Endothelial cell of umbilical vein (primary cell): ENCODE measurements at regions not wholly inside any gene's neighbourhood (a gene's known extent, or its start where the extent isn't known, plus 50 kb on each side); places are given as distances from the start of the nearest gene placed in this dataset.

ENCODE experiments used
- BruUV-seq: library from RNA; stranded (reverse); fragments of 400-500 nt; replicated peaks from 2 replicates; lab custom pipeline; 2021; lab: Mats Ljungman, UMichigan
- CTCF ChIA-PET: fragments of 300-600, 350-600 bp; sonication (Branson Sonifier 250); formaldehyde crosslinking; loops from one replicate; lab custom pipeline; 2021; ENCODE audit warnings: antibody characterized with exemption, inconsistent platforms; lab: Charles Lee
- POLR2A ChIA-PET: fragments of 300-600, 350-600 bp; sonication (Branson Sonifier 250); formaldehyde crosslinking; loops from one replicate; lab custom pipeline; 2021; ENCODE audit warnings: antibody characterized with exemption, inconsistent platforms; lab: Charles Lee
- DNase-seq: peaks from one replicate; pipeline ENCODE4 v3.0.0-alpha.2; 2011; ENCODE audit warnings: low read depth, low spot score
- FAIRE-seq: peaks from 2 replicates; lab custom pipeline; 2011; peaks lifted over from hg19 to GRCh38; lab: Jason Lieb, UNC
- H2AFZ ChIP-seq: 2 replicates; pipeline ENCODE4 v1.6.0; 2012; ENCODE audit warnings: low read depth, low read length, control low read depth, inconsistent platforms
- H3K27ac ChIP-seq: 2 replicates; pipeline ENCODE4 v1.5.1; 2011; ENCODE audit warnings: low read depth, mild to moderate bottlenecking, control low read depth, low read length, moderate library complexity; ENCODE audit not compliant: insufficient read depth
- H3K27me3 ChIP-seq, 2 experiments: 2 replicates each; pipeline versions ENCODE4 v1.6.0 to v1.6.1; 2011; ENCODE audit warnings: low read length in 2 of 2, mixed read lengths in 1 of 2; ENCODE audit not compliant: control insufficient read depth in 2 of 2, insufficient read depth in 2 of 2
- H3K36me3 ChIP-seq, 2 experiments: 2 replicates in 1 of 2; 3 replicates in 1 of 2; pipeline ENCODE4 v1.5.1; 2011; ENCODE audit warnings: low read length in 2 of 2, mild to moderate bottlenecking in 1 of 2, moderate library complexity in 1 of 2; ENCODE audit not compliant: control insufficient read depth in 2 of 2, insufficient read depth in 2 of 2; ENCODE audit errors: extremely low read depth in 1 of 2
- H3K4me1 ChIP-seq: 3 replicates; pipeline ENCODE4 v1.5.1; 2011; ENCODE audit warnings: mild to moderate bottlenecking, low read length; ENCODE audit not compliant: control insufficient read depth, insufficient read depth; ENCODE audit errors: extremely low read depth
- H3K4me2 ChIP-seq: 2 replicates; pipeline ENCODE4 v1.6.1; 2011; ENCODE audit warnings: low read length, control low read depth, mixed read lengths; ENCODE audit not compliant: insufficient read depth
- H3K4me3 ChIP-seq, 3 experiments: fragments of 200-600 bp in 1 of 3; sonication (generic), shearing (Covaris generic) in 1 of 3; replicated peaks in 1 of 3; 2 replicates each; pipeline ENCODE4 v1.5.1; 2011 to 2016; ENCODE audit warnings: control low read depth in 3 of 3, low read length in 3 of 3, mild to moderate bottlenecking in 2 of 3, inconsistent platforms in 1 of 3, low read depth in 1 of 3, moderate library complexity in 1 of 3; ENCODE audit not compliant: insufficient read depth in 1 of 3
- H3K79me2 ChIP-seq: 2 replicates; pipeline ENCODE4 v1.6.0; 2012; ENCODE audit warnings: low read length, inconsistent platforms; ENCODE audit not compliant: control insufficient read depth, insufficient read depth
- H3K9ac ChIP-seq: replicated peaks from 2 replicates; pipeline ENCODE3; 2011; ENCODE audit warnings: low read length, control low read depth; ENCODE audit not compliant: insufficient read depth; ENCODE audit errors: extremely low read depth
- H3K9me1 ChIP-seq: replicated peaks from 3 replicates; pipeline ENCODE4 v1.6.0; 2011; ENCODE audit warnings: mild to moderate bottlenecking, low read length; ENCODE audit not compliant: control insufficient read depth, insufficient read depth; ENCODE audit errors: extremely low read depth
- H3K9me3 ChIP-seq: replicated peaks from 2 replicates; pipeline ENCODE4 v1.5.1; 2012; ENCODE audit warnings: low read length, inconsistent platforms; ENCODE audit not compliant: control insufficient read depth, insufficient read depth
- H4K20me1 ChIP-seq: replicated peaks from 2 replicates; pipeline ENCODE3; 2011; ENCODE audit warnings: mild to moderate bottlenecking, low read length; ENCODE audit not compliant: control insufficient read depth, insufficient read depth; ENCODE audit errors: extremely low read depth
- EZH2 ChIP-seq: IDR thresholded peaks from 2 replicates; pipeline ENCODE4 v1.6.1; 2012; ENCODE audit warnings: borderline replicate concordance, low read depth, mild to moderate bottlenecking, moderate library complexity, low read length, inconsistent platforms; ENCODE audit not compliant: severe bottlenecking
- FOS ChIP-seq: IDR thresholded peaks from 2 replicates; pipeline ENCODE4 v1.6.1; 2011; ENCODE audit warnings: mild to moderate bottlenecking, low read length, moderate library complexity, borderline replicate concordance; ENCODE audit not compliant: insufficient read depth
- GATA2 ChIP-seq: IDR thresholded peaks from 2 replicates; pipeline ENCODE4 v1.7.0; 2011; ENCODE audit warnings: low read depth, mild to moderate bottlenecking, moderate library complexity, mixed read lengths, low read length; ENCODE audit not compliant: insufficient read length, insufficient read depth
- JUN ChIP-seq: IDR thresholded peaks from 2 replicates; pipeline ENCODE4 v1.6.1; 2011; ENCODE audit warnings: borderline replicate concordance, low read depth; ENCODE audit not compliant: insufficient read length, insufficient read depth
- MYC ChIP-seq: IDR thresholded peaks from one replicate; pipeline ENCODE4 v1.6.1; 2011; ENCODE audit warnings: mild to moderate bottlenecking, low read depth, low read length
- POLR2A ChIP-seq: IDR thresholded peaks from 2 replicates; pipeline ENCODE4 v1.6.1; 2012; ENCODE audit warnings: low read depth, mild to moderate bottlenecking, control low read depth, low read length
- POLR2AphosphoS5 ChIP-seq: IDR thresholded peaks from 2 replicates; pipeline ENCODE4 v1.6.1; 2012; ENCODE audit warnings: low read depth, mild to moderate bottlenecking, control low read depth, low read length, moderate library complexity; ENCODE audit not compliant: insufficient read depth
- dilution Hi-C: fragments of 300-500 bp; cut with MboI; formaldehyde crosslinking; loops from one replicate; pipeline ENCODE4 v1.15.0; 2019; ENCODE audit warnings: low sequenced_read_pairs; ENCODE audit not compliant: extremely low pct_ligation_motif_present
- intact Hi-C: fragments of 100-400 bp; cut with micrococcal nuclease; formaldehyde crosslinking; loops from one replicate; pipeline ENCODE4 v1.10.0; 2022
- TF ChIP-seq, protein P1 (sequence below), 2 donors: IDR thresholded peaks; 1 replicate in 1 of 2; 2 replicates in 1 of 2; pipeline ENCODE4 v1.5.1; 2011; ENCODE audit warnings: low read length in 2 of 2, mild to moderate bottlenecking in 2 of 2, moderate library complexity in 2 of 2, control low read depth in 1 of 2, inconsistent platforms in 1 of 2, low read depth in 1 of 2; ENCODE audit not compliant: insufficient read depth in 1 of 2; ENCODE audit errors: extremely low read depth in 1 of 2
- TF ChIP-seq, protein P2 (sequence below): IDR thresholded peaks from 2 replicates; pipeline ENCODE4 v1.6.1; 2011; ENCODE audit not compliant: insufficient read depth, insufficient read length

DNA sequence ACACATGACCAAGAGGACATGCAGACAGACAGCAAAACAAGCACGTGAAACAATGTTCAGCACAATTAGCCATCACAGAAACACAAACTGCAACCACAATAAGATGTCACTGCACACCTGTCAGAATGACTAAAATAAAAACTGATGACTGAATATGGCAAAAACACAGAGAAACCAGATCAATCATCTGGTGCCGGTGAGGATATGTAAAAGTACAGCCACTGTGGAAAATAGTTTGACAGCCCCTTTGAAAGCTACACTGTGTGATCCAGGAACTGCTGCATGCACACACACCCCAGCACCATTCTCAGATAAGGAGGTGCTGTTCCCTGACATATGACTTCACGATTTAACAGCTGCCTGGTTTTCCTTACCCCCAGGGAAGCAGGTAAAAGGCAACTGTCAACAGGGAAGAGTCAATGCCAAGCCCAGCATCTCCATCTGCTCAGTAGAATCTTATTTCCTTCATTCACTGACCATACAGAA, 238.1 kb upstream of the HSFY2 start:
- Histone ChIP-seq H3K9me1 (no peaks in the 10 kb centered on the region), H3K36me3 (no peaks in the 10 kb centered on the region), H3K9me3 (no peaks in the 10 kb centered on the region), H4K20me1 (no peaks in the 10 kb centered on the region), H3K79me2 (no peaks in the 10 kb centered on the region), H2AFZ (no peak overlapping the region), H3K9ac (no peak overlapping the region), H3K4me1 (no peaks in the 10 kb centered on the region), H3K27ac (no peak overlapping the region), H3K27me3 (no peaks in the 10 kb centered on the region), H3K4me3 (no peak overlapping the region), H3K4me2 (no peak overlapping the region)
- DNase-seq (no peak), FAIRE-seq (peak; percentile 44)
- ChIA-PET POLR2A (no interaction called here), CTCF (no interaction called here)
- BruUV-seq = no TSS peak
- dilution Hi-C loops (no loop called here), intact Hi-C loops (loop anchor here (10.0 kb wide), 1 partner anchor 63 kb away; no protein-coding TSS in a partner anchor)
- no peak for TF ChIP-seq FOS
- TF ChIP-seq EZH2 = no peak
- no peak for TF ChIP-seq MYC
- TF ChIP-seq POLR2A = no peak
- TF ChIP-seq, protein P1, sequence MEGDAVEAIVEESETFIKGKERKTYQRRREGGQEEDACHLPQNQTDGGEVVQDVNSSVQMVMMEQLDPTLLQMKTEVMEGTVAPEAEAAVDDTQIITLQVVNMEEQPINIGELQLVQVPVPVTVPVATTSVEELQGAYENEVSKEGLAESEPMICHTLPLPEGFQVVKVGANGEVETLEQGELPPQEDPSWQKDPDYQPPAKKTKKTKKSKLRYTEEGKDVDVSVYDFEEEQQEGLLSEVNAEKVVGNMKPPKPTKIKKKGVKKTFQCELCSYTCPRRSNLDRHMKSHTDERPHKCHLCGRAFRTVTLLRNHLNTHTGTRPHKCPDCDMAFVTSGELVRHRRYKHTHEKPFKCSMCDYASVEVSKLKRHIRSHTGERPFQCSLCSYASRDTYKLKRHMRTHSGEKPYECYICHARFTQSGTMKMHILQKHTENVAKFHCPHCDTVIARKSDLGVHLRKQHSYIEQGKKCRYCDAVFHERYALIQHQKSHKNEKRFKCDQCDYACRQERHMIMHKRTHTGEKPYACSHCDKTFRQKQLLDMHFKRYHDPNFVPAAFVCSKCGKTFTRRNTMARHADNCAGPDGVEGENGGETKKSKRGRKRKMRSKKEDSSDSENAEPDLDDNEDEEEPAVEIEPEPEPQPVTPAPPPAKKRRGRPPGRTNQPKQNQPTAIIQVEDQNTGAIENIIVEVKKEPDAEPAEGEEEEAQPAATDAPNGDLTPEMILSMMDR (IDR thresholded peaks at IDR 0.05; ENCODE audit: extremely low read depth in 1 of 2, insufficient read depth in 1 of 2, low read depth in 1 of 2, low read length in 2 of 2) = no peak
- no peak for TF ChIP-seq POLR2AphosphoS5
- no peak for TF ChIP-seq GATA2
- TF ChIP-seq, protein P2, sequence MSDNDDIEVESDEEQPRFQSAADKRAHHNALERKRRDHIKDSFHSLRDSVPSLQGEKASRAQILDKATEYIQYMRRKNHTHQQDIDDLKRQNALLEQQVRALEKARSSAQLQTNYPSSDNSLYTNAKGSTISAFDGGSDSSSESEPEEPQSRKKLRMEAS = no peak
- no peak for TF ChIP-seq JUN
